HG03135 (cell line): ENCODE measurements at regions not wholly inside any gene's neighbourhood (a gene's known extent, or its start where the extent isn't known, plus 50 kb on each side); places are given as distances from the start of the nearest gene placed in this dataset.
"Not testable (repeated sequence)": the region's sequence is repeated elsewhere in the genome, so short reads cannot be mapped to it uniquely, and the experiment has no call there.

Source experiments
- ATAC-seq: cut with Tn5 transposase; IDR thresholded peaks from one replicate; pipeline ENCODE4 v1.9.1; 2021; ENCODE audit warnings: mild to moderate bottlenecking, moderate library complexity; ENCODE audit not compliant: unreplicated experiment

GRCh38 chr3:138890555-138891187 is 55.9 kb upstream of the PIK3CB start:
- peak; percentile 72 for ATAC-seq

- no peak for ATAC-seq
These were observed 55.1 kb upstream of the PIK3CB start for GRCh38 chr3:138889792-138890191.

DNA sequence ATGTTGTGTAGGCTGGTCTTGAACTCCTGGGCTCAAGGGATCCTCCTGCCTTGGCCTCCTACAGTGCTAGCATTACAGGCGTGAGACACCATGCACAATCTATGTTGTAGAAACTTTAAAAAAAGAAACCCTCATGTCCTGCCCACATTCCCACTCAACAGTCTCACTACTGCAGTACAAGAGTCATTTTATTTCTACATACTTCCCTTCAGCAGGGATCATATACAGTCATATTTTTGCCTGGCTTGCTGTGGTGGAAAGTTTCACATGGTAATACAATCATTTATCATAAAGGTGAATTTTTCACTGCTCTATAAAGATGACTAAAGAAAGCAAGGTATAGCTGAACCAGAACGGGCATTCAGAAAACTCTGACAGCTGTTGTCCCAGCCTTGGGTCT is 53.8 kb upstream of the PIK3CB start:
- no peak for ATAC-seq

GRCh38 chr3:138886096-138886495 is 51.4 kb upstream of the PIK3CB start:
- ATAC-seq = not testable (repeated sequence)
